ENCODE measurements at regions not wholly inside any gene's neighbourhood (a gene's known extent, or its start where the extent isn't known, plus 50 kb on each side); places are given as distances from the start of the nearest gene placed in this dataset.

- Histone ChIP-seq H3K36me3 (ENCODE audit: control insufficient read depth, insufficient read depth, low read length) (no peaks in the 10 kb centered on the region), H2AFZ (no peak overlapping the region)
Observed at GRCh38 chr4:107252571-107252970, 216.5 kb upstream of the DKK2 start.

GRCh38 chr4:107248571-107248970, 212.5 kb upstream of the DKK2 start:
- Histone ChIP-seq H3K9ac (no peak overlapping the region), H3K4me1 (no peaks in the 10 kb centered on the region), H2AFZ (no peak overlapping the region), H3K36me3 (ENCODE audit: control insufficient read depth, insufficient read depth, low read length) (no peaks in the 10 kb centered on the region), H3K79me2 (no peaks in the 10 kb centered on the region), H3K4me2 (ENCODE audit: low read length) (no peak overlapping the region), H3K9me3 (ENCODE audit: control insufficient read depth, low read length) (no peaks in the 10 kb centered on the region), H3K27me3 (ENCODE audit: control insufficient read depth, insufficient read depth, low read length) (no peaks in the 10 kb centered on the region), H3K27ac (no peak overlapping the region), H3K4me3 (ENCODE audit: low read depth, low read length) (no peak overlapping the region)
- TF ChIP-seq CTCF (IDR thresholded peaks at IDR 0.05) = no peak

More at GRCh38 chr4:107252571-107252970, 216.5 kb upstream of the DKK2 start:
- H3K4me2 ChIP-seq (ENCODE audit: low read length) = no peak overlapping the region
- no peak overlapping the region for H3K9ac ChIP-seq
- no peak for TF ChIP-seq CTCF (IDR thresholded peaks at IDR 0.05)
- no peaks in the 10 kb centered on the region for H3K9me3 ChIP-seq (ENCODE audit: control insufficient read depth, low read length)
- H3K27me3 ChIP-seq (ENCODE audit: control insufficient read depth, insufficient read depth, low read length) = no peaks in the 10 kb centered on the region
- H3K79me2 ChIP-seq = no peaks in the 10 kb centered on the region
- no peak overlapping the region for H3K4me3 ChIP-seq (ENCODE audit: low read depth, low read length)
- H3K4me1 ChIP-seq = no peaks in the 10 kb centered on the region
- H3K27ac ChIP-seq = no peak overlapping the region

GRCh38 chr4:107247738-107248137, 211.6 kb upstream of the DKK2 start:
- no peaks in the 10 kb centered on the region for H3K9me3 ChIP-seq (ENCODE audit: control insufficient read depth, low read length)
- H3K79me2 ChIP-seq = no peaks in the 10 kb centered on the region
- no peak overlapping the region for H2AFZ ChIP-seq
- no peaks in the 10 kb centered on the region for H3K4me1 ChIP-seq
- TF ChIP-seq CTCF (IDR thresholded peaks at IDR 0.05) = no peak
- no peak overlapping the region for H3K9ac ChIP-seq
- no peak overlapping the region for H3K27ac ChIP-seq
- H3K4me3 ChIP-seq (ENCODE audit: low read depth, low read length) = no peak overlapping the region
- no peaks in the 10 kb centered on the region for H3K27me3 ChIP-seq (ENCODE audit: control insufficient read depth, insufficient read depth, low read length)
- no peak overlapping the region for H3K4me2 ChIP-seq (ENCODE audit: low read length)
- H3K36me3 ChIP-seq (ENCODE audit: control insufficient read depth, insufficient read depth, low read length) = no peaks in the 10 kb centered on the region

- Histone ChIP-seq H3K9me3 (ENCODE audit: control insufficient read depth, low read length) (no peaks in the 10 kb centered on the region), H3K4me2 (ENCODE audit: low read length) (no peak overlapping the region), H3K27me3 (ENCODE audit: control insufficient read depth, insufficient read depth, low read length) (no peaks in the 10 kb centered on the region), H3K4me1 (no peaks in the 10 kb centered on the region), H2AFZ (no peak overlapping the region), H3K27ac (no peak overlapping the region), H3K36me3 (ENCODE audit: control insufficient read depth, insufficient read depth, low read length) (no peaks in the 10 kb centered on the region), H3K4me3 (ENCODE audit: low read depth, low read length) (no peak overlapping the region), H3K9ac (no peak overlapping the region), H3K79me2 (no peaks in the 10 kb centered on the region)
- TF ChIP-seq CTCF (IDR thresholded peaks at IDR 0.05) = no peak
Observed at GRCh38 chr4:107246761-107247160, 210.6 kb upstream of the DKK2 start.

GRCh38 chr4:107243141-107243781, 207.1 kb upstream of the DKK2 start:
- Histone ChIP-seq H3K4me3 (ENCODE audit: low read depth, low read length) (no peak overlapping the region), H3K36me3 (ENCODE audit: control insufficient read depth, insufficient read depth, low read length) (no peaks in the 10 kb centered on the region), H3K27ac (no peak overlapping the region), H3K9me3 (ENCODE audit: control insufficient read depth, low read length) (no peaks in the 10 kb centered on the region), H3K27me3 (ENCODE audit: control insufficient read depth, insufficient read depth, low read length) (no peaks in the 10 kb centered on the region), H3K4me2 (ENCODE audit: low read length) (no peak overlapping the region), H3K4me1 (no peaks in the 10 kb centered on the region), H3K9ac (no peak overlapping the region), H2AFZ (no peak overlapping the region), H3K79me2 (no peaks in the 10 kb centered on the region)
- TF ChIP-seq CTCF (IDR thresholded peaks at IDR 0.05) = no peak

Measured in parathyroid adenoma (tissue), 2 donors.